NCI-H1105 treated with DMSO at 0.1 percent for 48 hours (cell line): ENCODE measurements at regions not wholly inside any gene's neighbourhood (a gene's known extent, or its start where the extent isn't known, plus 50 kb on each side); places are given as distances from the start of the nearest gene placed in this dataset.

Experiments
- DNase-seq: peaks from one replicate; lab custom pipeline; 2025; lab: John Stamatoyannopoulos, UW

DNA sequence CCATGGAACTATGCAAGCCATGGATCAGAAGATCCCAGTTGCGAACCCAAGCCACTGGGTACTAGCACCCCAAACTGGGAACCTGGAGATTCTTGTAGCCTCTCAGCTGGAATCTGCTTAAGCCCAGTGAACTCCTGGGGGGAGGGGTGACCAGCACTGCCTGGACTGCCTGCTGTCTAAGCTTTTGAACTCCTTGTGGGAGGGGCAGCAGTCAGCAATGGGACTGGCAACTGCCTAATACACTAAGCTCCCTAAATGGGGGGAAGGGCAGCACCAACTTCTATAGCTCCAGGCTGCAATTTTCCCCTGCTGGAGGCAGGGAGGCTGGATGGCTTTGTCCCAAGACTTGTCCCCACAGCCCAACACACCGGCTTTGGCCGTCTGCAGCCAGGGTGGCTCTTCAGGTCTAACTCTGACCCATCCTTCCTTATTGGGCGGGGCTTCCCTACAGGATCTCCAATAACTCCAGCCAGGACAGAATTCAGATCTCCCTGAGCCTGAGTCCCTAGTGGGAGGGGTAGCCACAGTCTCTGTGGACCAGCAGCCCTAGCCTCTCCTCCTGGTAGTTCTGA, 485.1 kb downstream of the SOX5 start:
- DNase-seq, result no peak

DNA sequence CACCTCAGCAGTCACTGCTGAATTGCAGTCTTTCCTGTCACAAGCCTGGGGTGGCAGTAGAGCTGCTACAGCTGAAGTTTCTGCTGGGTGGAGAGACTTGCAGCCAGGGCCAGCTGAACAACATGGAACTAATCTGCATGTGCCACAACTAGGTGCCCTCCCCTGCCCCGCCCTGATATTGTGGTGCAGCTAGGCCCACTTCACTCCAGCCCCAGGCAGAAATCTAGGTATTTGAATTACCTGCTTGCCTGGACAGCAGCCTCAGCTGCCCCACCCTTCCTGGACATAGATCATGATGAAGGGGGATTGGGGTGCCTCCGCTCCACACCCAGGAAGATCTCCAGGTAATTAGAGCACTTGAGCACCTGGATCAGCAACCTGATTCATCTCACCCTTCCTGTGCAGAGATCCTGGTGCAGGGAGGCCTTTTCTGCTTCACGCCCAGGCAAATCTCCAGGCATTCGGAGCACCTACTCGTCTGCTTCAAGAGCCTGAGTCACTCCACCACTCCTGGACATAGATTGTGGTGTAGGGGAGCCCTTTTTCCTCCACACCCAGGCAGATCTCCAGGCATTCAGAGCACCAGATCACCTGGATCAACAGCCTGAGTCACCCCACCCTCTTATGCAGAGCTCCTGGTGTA, 477.0 kb downstream of the SOX5 start:
- DNase-seq, result no peak

DNA sequence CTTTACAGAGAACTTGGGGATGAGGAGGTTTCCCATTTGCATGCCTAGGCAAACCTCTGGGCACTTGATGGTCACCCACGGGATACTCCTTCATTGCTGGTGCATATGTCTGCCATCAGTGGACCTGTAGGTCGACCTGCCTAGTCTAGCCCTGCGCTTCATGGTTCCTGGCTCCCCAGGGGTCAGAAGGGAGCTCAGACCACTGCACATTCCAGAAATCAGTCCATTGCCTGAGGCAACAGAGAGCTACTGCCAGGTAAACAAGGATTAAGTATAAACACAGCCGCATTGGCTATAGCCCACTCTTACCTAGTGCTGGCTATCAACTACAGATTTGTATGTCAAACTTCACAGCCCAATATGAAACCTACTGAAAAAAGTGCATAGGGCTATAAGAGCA, 476.4 kb downstream of the SOX5 start:
- DNase-seq, result no peak

DNA sequence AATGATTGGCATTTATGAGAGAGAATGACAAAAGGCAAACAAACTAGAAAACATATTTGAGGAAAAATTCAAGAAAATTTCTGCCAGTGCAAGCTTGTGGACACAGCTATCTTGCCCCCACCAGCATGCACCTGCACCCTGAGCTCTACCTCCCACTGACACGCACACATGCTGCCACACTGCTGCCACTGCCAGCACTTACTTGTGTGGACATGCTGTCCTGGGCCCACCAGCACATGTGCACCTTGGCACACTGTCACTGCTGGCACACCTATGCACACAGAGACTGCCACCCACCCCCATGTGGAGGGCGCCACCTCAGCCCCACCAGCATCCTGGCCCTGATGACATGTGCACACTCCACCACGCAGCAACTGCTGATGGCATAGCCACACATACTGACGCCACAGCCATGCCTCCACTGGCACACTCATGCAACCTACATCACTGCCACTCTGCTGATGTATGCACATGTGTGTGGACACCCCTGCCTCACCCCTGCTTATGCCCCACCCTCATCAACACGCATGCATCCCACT, 475.0 kb downstream of the SOX5 start:
- no peak for DNase-seq
